ENCODE measurements at regions not wholly inside any gene's neighbourhood (a gene's known extent, or its start where the extent isn't known, plus 50 kb on each side); places are given as distances from the start of the nearest gene placed in this dataset.

DNA sequence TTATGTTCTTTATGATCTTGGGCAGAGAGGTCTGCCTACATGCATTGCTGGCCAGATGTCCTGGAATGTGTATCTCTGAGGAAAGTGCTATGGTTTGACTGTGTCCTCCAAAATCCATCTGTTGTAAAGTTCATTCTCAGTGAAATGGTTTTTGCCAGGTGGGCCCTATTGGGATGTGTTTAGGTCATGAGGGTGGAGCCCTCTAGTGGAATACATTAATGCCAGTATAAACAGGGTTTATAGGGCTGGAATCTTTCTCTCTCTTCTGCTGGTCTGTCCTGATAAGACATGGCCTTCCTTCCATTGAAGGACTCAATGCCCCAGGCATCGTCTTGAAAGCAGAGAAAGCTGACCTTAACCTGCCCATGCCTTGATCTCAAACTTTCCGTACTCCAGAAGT lies 258.5 kb downstream of the RPIA start:
- Histone ChIP-seq H3K4me3 (ENCODE audit: low read length) (no peak overlapping the region), H3K36me3 (ENCODE audit: control insufficient read depth, insufficient read depth, low read length) (no peaks in the 10 kb centered on the region), H3K27me3 (ENCODE audit: control insufficient read depth, insufficient read depth, low read length, poor library complexity, severe bottlenecking) (no peaks in the 10 kb centered on the region), H3K9me3 (ENCODE audit: control insufficient read depth, low read length) (no peaks in the 10 kb centered on the region), H3K9ac (ENCODE audit: extremely low read depth, low read length, poor library complexity, severe bottlenecking) (no peak overlapping the region), H3K27ac (ENCODE audit: low read depth, low read length) (no peak overlapping the region), H3K4me1 (ENCODE audit: control insufficient read depth, insufficient read depth, low read length) (peaks cover 4% of the 10 kb centered on the region)
- WGBS, 2 experiments (ENCODE audit: insufficient coverage in 1 of 2, insufficient read length in 1 of 2), result 82 to 86% methylated on average over 1 to 2 of the region's 2 CpGs
- Mint-ChIP-seq H3K4me3 (no peak overlapping the region), H3K27me3 (ENCODE audit: insufficient read depth) (no peaks in the 10 kb centered on the region), H3K36me3 (ENCODE audit: low read depth) (no peaks in the 10 kb centered on the region), H3K9me3 (peaks cover 57% of the 10 kb centered on the region), H3K27ac (no peak overlapping the region), H3K4me1 (peaks cover 3% of the 10 kb centered on the region)
- TF ChIP-seq, protein P1, sequence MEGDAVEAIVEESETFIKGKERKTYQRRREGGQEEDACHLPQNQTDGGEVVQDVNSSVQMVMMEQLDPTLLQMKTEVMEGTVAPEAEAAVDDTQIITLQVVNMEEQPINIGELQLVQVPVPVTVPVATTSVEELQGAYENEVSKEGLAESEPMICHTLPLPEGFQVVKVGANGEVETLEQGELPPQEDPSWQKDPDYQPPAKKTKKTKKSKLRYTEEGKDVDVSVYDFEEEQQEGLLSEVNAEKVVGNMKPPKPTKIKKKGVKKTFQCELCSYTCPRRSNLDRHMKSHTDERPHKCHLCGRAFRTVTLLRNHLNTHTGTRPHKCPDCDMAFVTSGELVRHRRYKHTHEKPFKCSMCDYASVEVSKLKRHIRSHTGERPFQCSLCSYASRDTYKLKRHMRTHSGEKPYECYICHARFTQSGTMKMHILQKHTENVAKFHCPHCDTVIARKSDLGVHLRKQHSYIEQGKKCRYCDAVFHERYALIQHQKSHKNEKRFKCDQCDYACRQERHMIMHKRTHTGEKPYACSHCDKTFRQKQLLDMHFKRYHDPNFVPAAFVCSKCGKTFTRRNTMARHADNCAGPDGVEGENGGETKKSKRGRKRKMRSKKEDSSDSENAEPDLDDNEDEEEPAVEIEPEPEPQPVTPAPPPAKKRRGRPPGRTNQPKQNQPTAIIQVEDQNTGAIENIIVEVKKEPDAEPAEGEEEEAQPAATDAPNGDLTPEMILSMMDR (conservative IDR thresholded peaks at IDR 0.05), result peak; percentile 61
- no peak for DNase-seq

DNA sequence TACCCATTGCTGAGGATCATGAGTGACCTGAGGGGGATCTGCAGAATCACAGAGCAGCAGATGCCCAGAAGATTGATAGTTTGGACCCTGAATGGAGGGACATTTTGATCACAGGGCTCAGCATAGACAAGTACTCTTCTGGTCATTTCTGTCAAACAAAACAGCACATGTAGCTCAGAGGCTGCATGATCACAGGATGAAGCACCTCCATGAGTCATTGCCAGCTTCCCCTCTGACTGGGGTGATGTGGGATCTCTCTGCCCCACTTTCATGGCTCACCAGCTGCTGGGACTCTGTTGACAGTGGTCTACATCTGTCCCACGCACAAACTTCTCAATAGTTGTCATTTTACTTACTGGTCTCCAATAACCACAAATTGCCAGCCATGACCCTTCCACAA lies 264.1 kb downstream of the RPIA start:
- Mint-ChIP-seq H3K27me3 (ENCODE audit: insufficient read depth) (peaks cover 2% of the 10 kb centered on the region), H3K4me1 (peaks cover 3% of the 10 kb centered on the region), H3K27ac (no peak overlapping the region), H3K9me3 (peaks cover 45% of the 10 kb centered on the region), H3K4me3 (no peak overlapping the region), H3K36me3 (ENCODE audit: low read depth) (no peaks in the 10 kb centered on the region)
- Histone ChIP-seq H3K4me3 (ENCODE audit: low read length) (no peak overlapping the region), H3K27me3 (ENCODE audit: control insufficient read depth, insufficient read depth, low read length, poor library complexity, severe bottlenecking) (no peaks in the 10 kb centered on the region), H3K9me3 (ENCODE audit: control insufficient read depth, low read length) (no peaks in the 10 kb centered on the region), H3K4me1 (ENCODE audit: control insufficient read depth, insufficient read depth, low read length) (peaks cover 4% of the 10 kb centered on the region), H3K36me3 (ENCODE audit: control insufficient read depth, insufficient read depth, low read length) (no peaks in the 10 kb centered on the region), H3K27ac (ENCODE audit: low read depth, low read length) (no peak overlapping the region), H3K9ac (ENCODE audit: extremely low read depth, low read length, poor library complexity, severe bottlenecking) (no peak overlapping the region)
- TF ChIP-seq, protein P1 (conservative IDR thresholded peaks at IDR 0.05), result no peak
- 85% methylated on average over 1 of the region's 1 CpG; no CpG with 5 or more reads in 1 of the 2 experiments for WGBS, 2 experiments (ENCODE audit: insufficient coverage in 1 of 2, insufficient read length in 1 of 2)
- DNase-seq, result no peak

DNA sequence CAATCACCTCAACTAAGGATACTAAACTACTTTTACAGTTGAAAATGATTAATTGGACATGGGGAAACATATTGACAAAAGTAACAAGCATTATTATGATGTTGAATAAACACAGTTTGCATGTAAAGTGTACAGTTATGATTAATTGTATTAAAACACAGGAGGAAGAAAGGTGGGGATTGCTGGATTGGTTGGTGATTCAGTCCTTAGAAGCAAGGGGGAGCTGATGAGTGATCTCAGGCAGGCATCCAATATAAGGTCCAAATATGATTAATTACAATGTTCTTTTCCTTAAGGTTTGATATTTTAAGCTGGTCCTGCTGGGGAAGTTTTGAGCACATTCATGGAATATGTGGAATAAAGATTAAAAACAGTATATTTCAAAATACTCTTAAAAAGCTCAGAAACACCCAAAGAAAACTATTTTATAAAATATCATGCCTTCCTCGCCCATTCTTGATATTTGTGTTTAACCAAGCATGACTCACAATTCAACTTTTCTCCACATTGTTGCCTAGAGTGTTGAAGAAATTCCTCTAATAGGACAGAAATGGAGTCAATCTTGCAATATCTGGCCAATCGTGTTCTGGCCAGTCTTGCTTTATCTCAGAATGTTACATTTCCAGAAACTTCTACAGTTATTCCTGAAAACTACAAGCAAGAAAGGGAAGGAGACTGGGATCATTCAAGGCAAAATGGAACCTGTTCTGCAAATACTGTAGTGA lies 268.2 kb downstream of the RPIA start:
- Histone ChIP-seq H3K36me3 (ENCODE audit: control insufficient read depth, insufficient read depth, low read length) (no peaks in the 10 kb centered on the region), H3K4me1 (ENCODE audit: control insufficient read depth, insufficient read depth, low read length) (peaks cover 3% of the 10 kb centered on the region), H3K27me3 (ENCODE audit: control insufficient read depth, insufficient read depth, low read length, poor library complexity, severe bottlenecking) (no peaks in the 10 kb centered on the region), H3K9me3 (ENCODE audit: control insufficient read depth, low read length) (no peaks in the 10 kb centered on the region), H3K27ac (ENCODE audit: low read depth, low read length) (no peak overlapping the region), H3K4me3 (ENCODE audit: low read length) (no peak overlapping the region), H3K9ac (ENCODE audit: extremely low read depth, low read length, poor library complexity, severe bottlenecking) (no peak overlapping the region)
- WGBS, 2 experiments (ENCODE audit: insufficient coverage in 1 of 2, insufficient read length in 1 of 2), result 98 to 100% methylated on average over 2 of the region's 2 CpGs
- no peak for DNase-seq
- Mint-ChIP-seq H3K4me1 (no peaks in the 10 kb centered on the region), H3K27me3 (ENCODE audit: insufficient read depth) (peaks cover 2% of the 10 kb centered on the region), H3K4me3 (no peak overlapping the region), H3K27ac (no peak overlapping the region), H3K9me3 (peaks cover 32% of the 10 kb centered on the region), H3K36me3 (ENCODE audit: low read depth) (no peaks in the 10 kb centered on the region)
- TF ChIP-seq, protein P1 (conservative IDR thresholded peaks at IDR 0.05), result peak; percentile 57
